Small intestine (tissue), 7 donors: ENCODE measurements at regions not wholly inside any gene's neighbourhood (a gene's known extent, or its start where the extent isn't known, plus 50 kb on each side); places are given as distances from the start of the nearest gene placed in this dataset.

Experiments
- DNase-seq, 2 donors: peaks; one replicate each; pipeline versions ENCODE4 v3.0.0 to v3.0.0-alpha.2; 2013
- FAIRE-seq: peaks from 2 replicates; lab custom pipeline; 2012; peaks lifted over from hg19 to GRCh38; lab: Jason Lieb, UNC
- H3K27ac ChIP-seq, 3 donors: one replicate each; pipeline ENCODE4 v1.5.1; 2013; ENCODE audit warnings: low read length in 2 of 3, mild to moderate bottlenecking in 2 of 3, control low read depth in 1 of 3, inconsistent platforms in 1 of 3, low read depth in 1 of 3, moderate library complexity in 1 of 3
- H3K27me3 ChIP-seq, 3 donors: one replicate each; pipeline ENCODE4 v1.6.1; 2013; ENCODE audit warnings: low read length in 3 of 3, inconsistent platforms in 1 of 3; ENCODE audit not compliant: control insufficient read depth in 3 of 3, insufficient read depth in 3 of 3
- H3K36me3 ChIP-seq, 3 donors: one replicate each; pipeline ENCODE4 v1.6.1; 2013; ENCODE audit warnings: low read length in 3 of 3, inconsistent platforms in 1 of 3, low read depth in 1 of 3, mild to moderate bottlenecking in 1 of 3, moderate library complexity in 1 of 3; ENCODE audit not compliant: control insufficient read depth in 3 of 3, insufficient read depth in 2 of 3
- H3K4me1 ChIP-seq, 3 donors: one replicate each; pipeline ENCODE4 v1.6.1; 2013; ENCODE audit warnings: low read length in 2 of 3, inconsistent platforms in 1 of 3, low read depth in 1 of 3, mild to moderate bottlenecking in 1 of 3, moderate library complexity in 1 of 3; ENCODE audit not compliant: control insufficient read depth in 3 of 3, insufficient read depth in 2 of 3
- H3K4me3 ChIP-seq, 3 donors: one replicate each; pipeline ENCODE4 v1.5.1; 2013; ENCODE audit warnings: low read length in 3 of 3, control low read depth in 1 of 3, inconsistent platforms in 1 of 3, low read depth in 1 of 3, mild to moderate bottlenecking in 1 of 3, moderate library complexity in 1 of 3
- H3K9me3 ChIP-seq, 2 donors: one replicate each; pipeline ENCODE4 v1.6.1; 2013; ENCODE audit warnings: low read depth in 1 of 2, low read length in 1 of 2; ENCODE audit not compliant: control insufficient read depth in 2 of 2, insufficient read depth in 1 of 2
- WGBS, 3 donors: extraction: QIAGEN DNeasy Blood & Tissue Kit; methylation state at CpG; one replicate each; pipeline ENCODE4 v1.1.7; 2013; 5-methylcytosine and 5-hydroxymethylcytosine counted together
- donor health status: healthy with polysubstance abuse.
- donor health status: control.
- donor health status: control.
- donor health status: Bipolar disorder and iron deficiency.
- donor health status: healthy.

DNA sequence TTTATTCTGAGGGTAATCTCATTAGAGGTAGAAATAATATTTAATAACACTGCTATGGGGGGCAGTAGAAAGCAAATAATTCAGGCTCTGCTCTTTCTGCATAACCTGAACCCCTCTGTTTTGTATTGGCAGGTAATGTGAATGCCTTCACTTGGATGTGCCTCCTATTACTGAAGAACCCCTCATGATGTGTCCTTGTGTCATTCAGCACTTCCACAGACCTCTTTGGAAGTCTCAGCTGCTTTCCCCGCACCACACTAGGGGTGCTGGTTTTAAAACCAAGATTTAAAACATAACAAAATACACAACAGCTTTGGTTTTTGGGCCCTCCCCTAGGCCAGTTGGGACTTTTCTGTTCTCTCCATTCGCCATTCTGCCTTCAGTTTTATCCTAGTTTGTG, 281.7 kb upstream of the MC4R start:
- FAIRE-seq = no peak
- H3K27me3 ChIP-seq = no peaks in the 10 kb centered on the region

DNA sequence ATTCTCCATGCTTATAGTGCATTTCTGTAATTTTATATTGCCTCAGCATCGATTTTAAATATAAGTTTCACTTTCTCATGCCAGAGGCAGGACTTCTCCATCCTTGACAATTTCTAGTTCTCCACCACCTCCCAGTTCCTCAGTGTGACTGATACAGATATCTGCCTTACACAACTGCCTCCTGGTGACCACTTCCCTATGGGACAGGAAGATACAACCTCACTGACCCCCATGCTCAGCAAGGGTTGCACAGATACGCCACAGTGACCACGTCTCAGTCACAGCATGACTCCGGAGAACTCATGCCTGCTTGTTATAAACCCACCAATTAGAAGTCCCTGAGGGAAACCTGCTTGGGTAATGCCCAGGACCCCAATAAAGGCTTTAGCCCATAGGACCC, 284.0 kb upstream of the MC4R start:
- Histone ChIP-seq H3K36me3 (no peaks in the 10 kb centered on the region), H3K4me1 (no peaks in the 10 kb centered on the region), H3K27me3 (no peaks in the 10 kb centered on the region), H3K9me3 (no peaks in the 10 kb centered on the region), H3K4me3 (no peak overlapping the region), H3K27ac (no peak overlapping the region)
- DNase-seq = no peak
- 56 to 75% (median 73%) methylated on average over 4 of the region's 4 CpGs for WGBS, 3 donors
- no peak for FAIRE-seq

More for the DNA sequence above, 281.7 kb upstream of the MC4R start:
- Histone ChIP-seq H3K4me3 (no peak overlapping the region), H3K27ac (no peak overlapping the region), H3K4me1 (no peaks in the 10 kb centered on the region), H3K36me3 (no peaks in the 10 kb centered on the region), H3K9me3 (no peaks in the 10 kb centered on the region)
- 69 to 84% (median 73%) methylated on average over 2 of the region's 2 CpGs for WGBS, 3 donors
- DNase-seq = no peak

DNA sequence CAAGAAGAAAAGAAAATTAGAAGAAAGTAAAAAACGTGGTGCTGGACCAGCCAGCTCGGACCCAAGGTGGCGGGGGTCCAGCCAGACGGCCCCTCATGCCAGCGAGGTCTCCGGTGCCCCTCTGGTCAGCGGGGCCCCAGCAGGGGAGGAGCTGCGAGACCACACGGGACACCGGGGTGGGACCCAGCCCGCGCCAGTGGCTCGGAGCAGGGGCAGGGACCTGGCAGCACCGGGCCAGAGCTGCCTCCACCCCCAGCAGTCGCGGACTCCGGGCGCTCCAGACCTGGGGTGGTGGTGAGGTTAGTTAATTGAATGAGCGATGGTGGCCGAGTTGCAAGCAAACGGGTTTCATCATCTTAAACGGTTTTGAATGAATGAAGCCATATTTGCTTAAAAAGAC, 289.9 kb upstream of the MC4R start:
- DNase-seq (no peak), FAIRE-seq (no peak)
- no peak overlapping the region for H3K4me3 ChIP-seq
- no peaks in the 10 kb centered on the region for H3K9me3 ChIP-seq
- H3K36me3 ChIP-seq = no peaks in the 10 kb centered on the region
- no peak overlapping the region for H3K27ac ChIP-seq
- no peaks in the 10 kb centered on the region for H3K27me3 ChIP-seq
- no peaks in the 10 kb centered on the region for H3K4me1 ChIP-seq
- 87 to 94% (median 90%) methylated on average over 22 of the region's 22 CpGs for WGBS, 3 donors

DNA sequence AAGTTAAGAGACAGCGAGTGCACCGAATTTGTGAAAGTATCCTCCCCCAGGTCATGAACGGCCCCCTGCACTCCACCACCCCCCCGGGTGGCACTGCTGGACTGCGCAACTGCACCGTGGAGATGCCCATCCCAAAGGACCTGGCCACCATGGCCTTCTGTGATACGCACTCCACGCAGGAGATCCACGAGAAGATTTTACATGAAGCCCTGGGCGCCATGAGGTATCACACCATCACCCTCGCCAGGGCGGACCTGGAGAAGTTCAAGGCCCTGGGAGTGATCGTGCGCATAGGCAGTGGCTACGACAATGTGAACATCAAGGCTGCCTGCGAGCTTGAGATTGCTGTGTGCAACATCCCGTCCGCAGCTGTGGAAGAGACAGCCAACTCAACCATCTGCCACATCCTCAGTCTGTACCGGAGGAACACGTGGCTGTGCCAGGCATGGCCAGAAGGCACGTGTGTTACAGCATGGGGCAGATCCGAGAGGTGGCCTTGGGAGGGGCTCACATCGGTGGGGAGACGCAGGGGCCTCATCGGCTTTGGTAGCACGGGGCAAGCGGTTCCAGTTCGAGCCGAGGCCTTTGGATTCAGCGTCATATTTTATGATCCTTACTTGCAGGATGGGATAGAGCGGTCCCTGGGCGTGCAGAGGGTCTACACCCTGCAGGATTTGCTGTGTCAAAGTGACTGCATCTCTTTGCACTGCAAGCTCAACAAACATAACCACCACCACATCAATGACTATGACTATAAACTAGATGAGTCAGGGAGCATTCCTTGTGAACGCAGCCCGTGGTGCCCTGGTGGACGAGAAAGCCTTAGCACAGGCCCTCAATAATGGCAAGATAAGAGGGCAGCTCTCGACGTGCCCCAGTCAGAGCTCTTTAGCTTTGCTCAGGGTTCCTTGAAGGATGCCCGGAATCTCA, 290.8 kb upstream of the MC4R start:
- no peaks in the 10 kb centered on the region for H3K4me1 ChIP-seq
- H3K36me3 ChIP-seq = no peaks in the 10 kb centered on the region
- no peaks in the 10 kb centered on the region for H3K27me3 ChIP-seq
- DNase-seq (no peak), FAIRE-seq (no peak)
- no peak overlapping the region for H3K27ac ChIP-seq
- no peak overlapping the region for H3K4me3 ChIP-seq
- 93 to 95% (median 93%) methylated on average over 38 of the region's 38 CpGs for WGBS, 3 donors
- H3K9me3 ChIP-seq = no peaks in the 10 kb centered on the region

DNA sequence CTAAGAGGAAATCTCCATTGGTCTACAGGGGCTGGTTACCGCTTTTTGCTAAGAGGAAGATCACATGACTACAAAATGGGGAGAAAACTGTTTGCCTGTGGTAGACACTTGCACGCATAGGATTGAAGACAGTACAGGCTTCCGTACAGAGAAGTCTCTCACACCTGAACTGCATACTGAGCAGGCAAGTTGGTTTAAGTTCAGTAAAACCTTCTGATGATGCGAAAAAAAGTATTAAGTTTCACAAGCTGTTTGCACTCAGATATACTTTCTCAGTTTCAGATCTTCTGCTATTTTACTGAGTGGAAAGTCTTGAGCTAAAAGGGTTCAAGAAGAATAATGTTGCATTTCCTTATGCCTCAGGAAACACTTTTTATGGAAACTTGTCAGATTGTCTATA, 292.2 kb upstream of the MC4R start:
- no peaks in the 10 kb centered on the region for H3K27me3 ChIP-seq
- H3K4me3 ChIP-seq = no peak overlapping the region
- H3K27ac ChIP-seq = no peak overlapping the region
- no peaks in the 10 kb centered on the region for H3K9me3 ChIP-seq
- WGBS, 3 donors = 88 to 93% (median 93%) methylated on average over 4 of the region's 4 CpGs
- FAIRE-seq (no peak), DNase-seq (no peak)
- H3K36me3 ChIP-seq = no peaks in the 10 kb centered on the region
- H3K4me1 ChIP-seq = no peaks in the 10 kb centered on the region

DNA sequence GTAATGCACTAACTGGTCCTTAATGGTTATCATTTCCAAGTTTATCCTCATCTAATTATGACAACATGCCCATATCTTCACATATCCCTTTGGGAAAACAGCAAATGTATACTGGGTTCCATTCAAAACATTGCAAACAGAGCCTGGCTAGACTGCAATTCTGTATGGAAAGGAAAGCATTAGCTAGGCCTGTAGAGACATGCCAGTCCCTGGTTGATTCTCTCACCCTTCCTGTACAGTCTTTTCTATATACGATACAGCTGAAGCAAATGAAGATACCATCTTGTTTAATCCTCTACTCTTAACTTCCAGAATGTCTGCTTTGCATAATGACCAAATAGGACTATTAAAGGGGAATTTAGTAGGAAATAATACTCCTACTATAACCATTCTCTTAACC, 294.4 kb upstream of the MC4R start:
- Histone ChIP-seq H3K36me3 (no peaks in the 10 kb centered on the region), H3K4me1 (no peaks in the 10 kb centered on the region), H3K4me3 (no peak overlapping the region), H3K27ac (no peak overlapping the region), H3K27me3 (no peaks in the 10 kb centered on the region), H3K9me3 (no peaks in the 10 kb centered on the region)
- DNase-seq = no peak
- WGBS, 3 donors = 79 to 86% (median 83%) methylated on average over 1 of the region's 1 CpG
- FAIRE-seq = no peak

DNA sequence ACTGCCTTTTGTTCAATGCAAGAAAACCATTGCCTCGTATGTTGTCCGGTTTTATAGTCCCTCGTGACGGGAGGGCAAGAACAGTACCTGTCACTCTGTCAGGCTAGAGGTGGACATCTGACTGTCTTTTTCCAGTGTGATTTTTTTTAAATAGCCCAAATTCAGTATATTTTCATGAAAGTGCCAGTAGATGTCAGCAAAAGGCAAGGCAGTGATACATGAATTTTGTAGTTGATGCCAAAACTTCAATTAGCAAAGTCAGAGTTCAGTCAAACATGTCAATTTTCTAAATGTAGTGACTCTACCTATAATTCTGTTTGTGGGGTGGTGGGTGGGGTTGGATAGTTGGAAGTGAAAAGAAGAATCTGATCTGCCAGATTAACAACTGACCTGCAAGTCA, 296.0 kb upstream of the MC4R start:
- Histone ChIP-seq H3K9me3 (no peaks in the 10 kb centered on the region), H3K27ac (no peak overlapping the region), H3K27me3 (no peaks in the 10 kb centered on the region), H3K4me1 (no peaks in the 10 kb centered on the region), H3K4me3 (no peak overlapping the region), H3K36me3 (no peaks in the 10 kb centered on the region)
- DNase-seq = no peak
- WGBS, 3 donors = 81 to 92% (median 89%) methylated on average over 4 of the region's 4 CpGs
- FAIRE-seq = no peak

DNA sequence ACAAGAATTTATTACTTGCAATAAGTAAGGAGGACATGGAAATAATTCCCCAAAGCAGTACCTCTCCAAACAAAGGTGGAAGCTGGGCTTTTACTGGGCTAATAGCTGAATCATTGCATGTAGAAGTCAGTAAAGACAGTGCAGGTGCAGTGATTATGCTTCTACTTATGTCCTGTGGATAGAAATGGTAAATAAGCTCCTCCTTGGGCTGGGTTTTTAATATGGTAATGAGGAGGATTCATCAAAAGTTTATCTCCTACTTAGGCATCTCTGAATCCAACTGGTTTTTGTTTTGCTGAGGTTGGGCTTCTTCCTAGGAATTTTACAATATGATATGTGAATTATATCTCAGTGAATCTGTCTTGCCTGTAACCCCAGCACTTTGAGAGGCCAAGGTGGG, 297.4 kb upstream of the MC4R start:
- no peaks in the 10 kb centered on the region for H3K9me3 ChIP-seq
- no peak for DNase-seq
- H3K4me1 ChIP-seq = no peaks in the 10 kb centered on the region
- no peak overlapping the region for H3K4me3 ChIP-seq
- no peak for FAIRE-seq
- H3K27me3 ChIP-seq = no peaks in the 10 kb centered on the region
- no peak overlapping the region for H3K27ac ChIP-seq
- H3K36me3 ChIP-seq = no peaks in the 10 kb centered on the region

DNA sequence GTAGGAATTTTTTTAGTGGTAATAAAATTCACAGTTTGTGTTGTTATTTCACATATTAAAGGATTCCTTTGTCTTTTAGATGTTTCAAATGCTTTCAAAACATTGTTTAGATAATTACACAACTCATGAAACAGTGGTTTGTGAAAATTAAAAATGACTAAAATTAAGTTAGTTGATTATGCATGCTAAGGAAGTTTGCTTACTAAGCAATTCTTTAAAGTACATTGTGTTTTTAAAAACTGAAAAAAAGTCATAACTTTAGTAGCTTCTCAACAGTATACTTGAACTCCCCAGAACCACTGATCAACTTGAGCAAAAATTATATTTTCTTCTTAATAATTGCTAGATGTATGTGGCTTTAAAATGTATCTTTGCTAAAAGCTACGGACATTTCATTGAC, 298.4 kb upstream of the MC4R start:
- FAIRE-seq = no peak
- H3K4me1 ChIP-seq = no peaks in the 10 kb centered on the region
- H3K4me3 ChIP-seq = no peak overlapping the region
- 74 to 92% (median 84%) methylated on average over 1 of the region's 1 CpG for WGBS, 3 donors
- H3K36me3 ChIP-seq = no peaks in the 10 kb centered on the region
- DNase-seq = no peak
- no peaks in the 10 kb centered on the region for H3K27me3 ChIP-seq
- H3K9me3 ChIP-seq = no peaks in the 10 kb centered on the region
- no peak overlapping the region for H3K27ac ChIP-seq
